K562 (cell line): ENCODE measurements at regions not wholly inside any gene's neighbourhood (a gene's known extent, or its start where the extent isn't known, plus 50 kb on each side); places are given as distances from the start of the nearest gene placed in this dataset.
A peak's percentile ranks its signal among the peaks of the same experiment; 100 is the strongest.

Source experiments
- ATAC-seq: fragments of 200-7000 bp; cut with Tn5 transposase; 3 replicates; pipeline ENCODE4 v1.9.1; 2020; ENCODE audit warnings: moderate library complexity
- BruUV-seq: library from RNA; stranded (reverse); fragments of 400-500 nt; replicated peaks from 2 replicates; lab custom pipeline; 2021; lab: Mats Ljungman, UMichigan
- CTCF ChIA-PET: fragments of 300-600 bp; formaldehyde crosslinking; extraction: SDS; loops from one replicate; lab custom pipeline; 2021; ENCODE audit warnings: low intra/inter-chr PET ratio; lab: Yijun Ruan, JAX
- POLR2A ChIA-PET: fragments of 300-600, 350-650 bp; sonication (Branson Sonifier 250); formaldehyde crosslinking; extraction: SDS; loops from one replicate; lab custom pipeline; 2021; ENCODE audit warnings: antibody characterized with exemption, inconsistent platforms; lab: Yijun Ruan, JAX
- DNase-seq, 4 experiments: peaks; one replicate each; pipeline versions ENCODE4 v3.0.0 to v3.0.0-alpha.2; 2011 to 2018; ENCODE audit warnings: low spot score in 3 of 4, mixed read lengths in 3 of 4; ENCODE audit errors: extremely low read depth in 1 of 4
- FAIRE-seq: peaks from 2 replicates; lab custom pipeline; 2011; peaks lifted over from hg19 to GRCh38; lab: Jason Lieb, UNC
- H2AFZ ChIP-seq: 2 replicates; pipeline ENCODE4 v1.6.0; 2011; ENCODE audit warnings: low read depth, low read length, control low read depth, inconsistent platforms
- H3K27ac ChIP-seq: fragments of 200-600 bp; 3 replicates; pipeline ENCODE4 v1.8.0; 2011; ENCODE audit warnings: low read depth, mild to moderate bottlenecking, control low read depth, inconsistent platforms, low read length, moderate library complexity, mixed read lengths; ENCODE audit errors: extremely low read depth
- H3K27me3 ChIP-seq, 2 experiments: fragments of 300-600 bp in 1 of 2; 2 replicates in 1 of 2; 3 replicates in 1 of 2; pipeline versions ENCODE4 v1.6.0 to v1.8.0; 2011; ENCODE audit warnings: inconsistent platforms in 2 of 2, low read length in 2 of 2, mild to moderate bottlenecking in 1 of 2, mixed read lengths in 1 of 2, moderate library complexity in 1 of 2; ENCODE audit not compliant: control insufficient read depth in 2 of 2, insufficient read depth in 2 of 2
- H3K36me3 ChIP-seq: fragments of 300-600 bp; 3 replicates; pipeline ENCODE4 v1.8.0; 2011; ENCODE audit warnings: mild to moderate bottlenecking, low read length, inconsistent platforms; ENCODE audit not compliant: control insufficient read depth, insufficient read depth
- H3K4me1 ChIP-seq, 2 experiments: fragments of 200-600 bp in 1 of 2; replicated peaks in 1 of 2; 2 replicates in 1 of 2; 3 replicates in 1 of 2; pipeline versions ENCODE4 v1.5.1 to v1.8.0; 2011; ENCODE audit warnings: inconsistent platforms in 2 of 2, low read length in 2 of 2, mild to moderate bottlenecking in 1 of 2, mixed read lengths in 1 of 2, moderate library complexity in 1 of 2; ENCODE audit not compliant: control insufficient read depth in 2 of 2, insufficient read depth in 2 of 2
- H3K4me2 ChIP-seq: 2 replicates; pipeline ENCODE4 v1.6.1; 2011; ENCODE audit warnings: low read length, control low read depth, inconsistent platforms, mixed read lengths; ENCODE audit not compliant: insufficient read depth
- H3K4me3 ChIP-seq: fragments of 200-600 bp; sonication (generic), shearing (Covaris generic); 2 replicates; pipeline ENCODE4 v1.5.1; 2016; ENCODE audit warnings: control low read depth, inconsistent platforms
- H3K79me2 ChIP-seq: fragments of 200-600 bp; 3 replicates; pipeline ENCODE4 v1.8.0; 2011; ENCODE audit warnings: low read length, inconsistent platforms; ENCODE audit not compliant: control insufficient read depth, insufficient read depth
- H3K9ac ChIP-seq, 2 experiments: 2 replicates each; pipeline versions ENCODE4 v1.6.0 to v1.6.1; 2011; ENCODE audit warnings: low read depth in 2 of 2, low read length in 2 of 2, control low read depth in 1 of 2, inconsistent platforms in 1 of 2, mild to moderate bottlenecking in 1 of 2, mixed read lengths in 1 of 2; ENCODE audit not compliant: insufficient read depth in 1 of 2
- H3K9me1 ChIP-seq: one replicate; pipeline ENCODE4 v1.6.0; 2011; ENCODE audit warnings: inconsistent platforms, mild to moderate bottlenecking, low read length, moderate library complexity; ENCODE audit not compliant: control insufficient read depth, insufficient read depth
- H3K9me3 ChIP-seq: replicated peaks from 2 replicates; pipeline ENCODE4 v1.5.1; 2011; ENCODE audit warnings: low read depth, low read length, inconsistent platforms; ENCODE audit not compliant: control insufficient read depth, insufficient read depth
- H4K20me1 ChIP-seq: replicated peaks from 2 replicates; pipeline ENCODE4 v1.6.1; 2011; ENCODE audit warnings: low read length, inconsistent platforms, mixed read lengths; ENCODE audit not compliant: control insufficient read depth, insufficient read depth
- ARID1B ChIP-seq: fragments of 450-650 bp; IDR thresholded peaks from 2 replicates; pipeline ENCODE4 v1.6.1; 2016; ENCODE audit warnings: antibody characterized with exemption, mild to moderate bottlenecking, inconsistent platforms
- CBFA2T3 ChIP-seq: fragments of 450-650 bp; IDR thresholded peaks from 2 replicates; pipeline ENCODE4 v1.6.1; 2017
- CTBP1 ChIP-seq: fragments of 450-650 bp; IDR thresholded peaks from 2 replicates; pipeline ENCODE4 v1.6.1; 2016; ENCODE audit warnings: borderline replicate concordance
- EP300 ChIP-seq: IDR thresholded peaks from 2 replicates; pipeline ENCODE4 v1.6.1; 2012; ENCODE audit warnings: low read length, improper control_type of control experiment
- FIP1L1 ChIP-seq: fragments of 200-400 bp; formaldehyde crosslinking; IDR thresholded peaks from 2 replicates; pipeline ENCODE4 v1.6.1; 2018; ENCODE audit warnings: mild to moderate bottlenecking, low read depth, low read length; ENCODE audit not compliant: poor library complexity, severe bottlenecking
- RCOR1 ChIP-seq, 2 experiments: IDR thresholded peaks; 2 replicates each; pipeline ENCODE4 v1.6.1; 2012; ENCODE audit warnings: low read depth in 2 of 2, low read length in 2 of 2, borderline replicate concordance in 1 of 2, improper control_type of control experiment in 1 of 2
- RNF2 ChIP-seq: sonication (generic); IDR thresholded peaks from 2 replicates; pipeline ENCODE4 v1.6.1; 2016
- SIN3B ChIP-seq: fragments of 450-650 bp; IDR thresholded peaks from 2 replicates; pipeline ENCODE4 v1.6.1; 2017; ENCODE audit warnings: low read depth, mild to moderate bottlenecking, moderate library complexity
- SMARCA4 ChIP-seq: fragments of 450-650 bp; IDR thresholded peaks from 2 replicates; pipeline ENCODE4 v1.6.1; 2016
- TAL1 ChIP-seq: fragments of 450-650 bp; IDR thresholded peaks from 2 replicates; pipeline ENCODE4 v1.6.1; 2016; ENCODE audit warnings: mild to moderate bottlenecking
- TCF3 ChIP-seq: sonication (generic); formaldehyde crosslinking; IDR thresholded peaks from 2 replicates; pipeline ENCODE4 v1.4.0; 2020; ENCODE audit warnings: mild to moderate bottlenecking, missing genetic modification reagents
- ZNF212 ChIP-seq: fragments of 450-650 bp; formaldehyde crosslinking; IDR thresholded peaks from 2 replicates; pipeline ENCODE4 v1.4.0; 2020; ENCODE audit warnings: mild to moderate bottlenecking
- ZNF583 ChIP-seq: fragments of 250-450 bp; sonication (Bioruptor Pico); IDR thresholded peaks from 2 replicates; pipeline ENCODE4 v1.4.0; 2020
- WGBS: fragments of 100-300 bp; shearing (Covaris generic); methylation state at CpG from one replicate; pipeline ENCODE4 v1.1.6; 2016; ENCODE audit warnings: low coverage, mixed read lengths; ENCODE audit not compliant: insufficient coverage; ENCODE audit errors: missing lambda C conversion rate; 5-methylcytosine and 5-hydroxymethylcytosine counted together
- in situ Hi-C: fragments of 300-500 bp; cut with MboI; formaldehyde crosslinking; loops from 4 replicates; pipeline ENCODE4 v1.15.0; 2018; ENCODE audit warnings: inconsistent platforms, mixed read lengths
- intact Hi-C: fragments of 100-400 bp; cut with micrococcal nuclease; formaldehyde crosslinking; loops from 2 replicates; pipeline ENCODE4 v1.14.2; 2022
- TF ChIP-seq, protein P1 (sequence below): fragments of 250-450 bp; sonication (Bioruptor Pico); IDR thresholded peaks from 2 replicates; pipeline ENCODE4 v1.8.0; 2022; ENCODE audit warnings: moderate library complexity, mild to moderate bottlenecking, inconsistent platforms
- TF ChIP-seq, protein P2 (sequence below), 2 experiments: fragments of 450-650 bp; conservative IDR thresholded peaks; 2 replicates each; pipeline ENCODE4 v1.6.1; 2017; ENCODE audit warnings: mild to moderate bottlenecking in 2 of 2, moderate library complexity in 2 of 2

- BruUV-seq, result no TSS peak
- Histone ChIP-seq H3K4me2 (no peak overlapping the region), H3K79me2 (no peaks in the 10 kb centered on the region), H3K9ac (peak overlapping the region in 1 of 2 experiments; percentile 32; a peak in 1 of 4 replicates), H3K9me1 (no peaks in the 10 kb centered on the region), H3K36me3 (no peaks in the 10 kb centered on the region), H3K27me3 (no peaks in the 10 kb centered on the region), H4K20me1 (no peaks in the 10 kb centered on the region), H2AFZ (no peak overlapping the region), H3K27ac (no peak overlapping the region), H3K4me3 (no peak overlapping the region), H3K9me3 (no peaks in the 10 kb centered on the region), H3K4me1 (peaks cover 13 to 45% of the 10 kb centered on the region in 2 experiments; a peak in 4 of 5 replicates)
- in situ Hi-C loops, result no loop called here
- DNase-seq, result peak in 2 of 4 experiments; percentile 25 to 31
- CTCF ChIA-PET, result no interaction called here
- POLR2A ChIA-PET, result no interaction called here
- peak; percentile 8; the same call in 2 of the 3 replicates for ATAC-seq
- 0% methylated on average over 2 of the region's 2 CpGs for WGBS
- TF ChIP-seq, protein P1, sequence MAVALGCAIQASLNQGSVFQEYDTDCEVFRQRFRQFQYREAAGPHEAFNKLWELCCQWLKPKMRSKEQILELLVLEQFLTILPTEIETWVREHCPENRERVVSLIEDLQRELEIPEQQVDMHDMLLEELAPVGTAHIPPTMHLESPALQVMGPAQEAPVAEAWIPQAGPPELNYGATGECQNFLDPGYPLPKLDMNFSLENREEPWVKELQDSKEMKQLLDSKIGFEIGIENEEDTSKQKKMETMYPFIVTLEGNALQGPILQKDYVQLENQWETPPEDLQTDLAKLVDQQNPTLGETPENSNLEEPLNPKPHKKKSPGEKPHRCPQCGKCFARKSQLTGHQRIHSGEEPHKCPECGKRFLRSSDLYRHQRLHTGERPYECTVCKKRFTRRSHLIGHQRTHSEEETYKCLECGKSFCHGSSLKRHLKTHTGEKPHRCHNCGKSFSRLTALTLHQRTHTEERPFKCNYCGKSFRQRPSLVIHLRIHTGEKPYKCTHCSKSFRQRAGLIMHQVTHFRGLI (CRISPR knock-in tag), result no peak
- TF ChIP-seq EP300 (peak; percentile 27; the same call in 1 of the 2 replicates), ARID1B (peak; percentile 64), ZNF212 (CRISPR knock-in tag) (no peak), TCF3 (CRISPR knock-in tag) (peak; percentile 58), TAL1 (peak; percentile 41; the same call in 1 of the 2 replicates), CBFA2T3 (peak; percentile 48), SIN3B (no peak), CTBP1 (peak; percentile 48; the same call in 1 of the 2 replicates), SMARCA4 (peak; percentile 32; the same call in 1 of the 2 replicates), RCOR1 (IDR thresholded peaks at IDR 0.05; ENCODE audit: borderline replicate concordance in 1 of 2, low read depth in 2 of 2, low read length in 2 of 2) (peak in 1 of 2 experiments; percentile 67; a peak in 1 of 4 replicates), FIP1L1 (no peak), ZNF583 (no peak), RNF2 (no peak)
- TF ChIP-seq, protein P2, sequence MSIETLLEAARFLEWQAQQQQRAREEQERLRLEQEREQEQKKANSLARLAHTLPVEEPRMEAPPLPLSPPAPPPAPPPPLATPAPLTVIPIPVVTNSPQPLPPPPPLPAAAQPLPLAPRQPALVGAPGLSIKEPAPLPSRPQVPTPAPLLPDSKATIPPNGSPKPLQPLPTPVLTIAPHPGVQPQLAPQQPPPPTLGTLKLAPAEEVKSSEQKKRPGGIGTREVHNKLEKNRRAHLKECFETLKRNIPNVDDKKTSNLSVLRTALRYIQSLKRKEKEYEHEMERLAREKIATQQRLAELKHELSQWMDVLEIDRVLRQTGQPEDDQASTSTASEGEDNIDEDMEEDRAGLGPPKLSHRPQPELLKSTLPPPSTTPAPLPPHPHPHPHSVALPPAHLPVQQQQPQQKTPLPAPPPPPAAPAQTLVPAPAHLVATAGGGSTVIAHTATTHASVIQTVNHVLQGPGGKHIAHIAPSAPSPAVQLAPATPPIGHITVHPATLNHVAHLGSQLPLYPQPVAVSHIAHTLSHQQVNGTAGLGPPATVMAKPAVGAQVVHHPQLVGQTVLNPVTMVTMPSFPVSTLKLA (conservative IDR thresholded peaks at IDR 0.05), result no peak
- peak; percentile 40 for FAIRE-seq
- intact Hi-C loops, result loop anchor here (5.0 kb wide), 3 partner anchors 50 to 175 kb away; partner anchors contain the start of gene RYBP
Observed at GRCh38 chr3:72271923-72272322, 487.0 kb upstream of the PROK2 start.
